ENCODE measurements at regions not wholly inside any gene's neighbourhood (a gene's known extent, or its start where the extent isn't known, plus 50 kb on each side); places are given as distances from the start of the nearest gene placed in this dataset.

- peaks cover 0 to 3% of the 10 kb centered on the region in 2 experiments for H3K9me3 ChIP-seq (ENCODE audit: control insufficient read depth in 1 of 2, insufficient read depth in 1 of 2, low read length in 2 of 2)
- no peaks in the 10 kb centered on the region for H3K36me3 ChIP-seq (ENCODE audit: insufficient read depth, low read length)
- Mint-ChIP-seq H3K27ac (no peak overlapping the region), H3K9me3 (peaks cover 18% of the 10 kb centered on the region), H3K27me3 (no peaks in the 10 kb centered on the region), H3K4me1 (ENCODE audit: low read depth) (no peaks in the 10 kb centered on the region), H3K36me3 (ENCODE audit: low read depth) (no peaks in the 10 kb centered on the region), H3K4me3 (no peak overlapping the region)
- ChIA-PET CTCF (no interaction called here), POLR2A (no interaction called here)
- H3K4me1 ChIP-seq (ENCODE audit: insufficient read depth, low read length), result no peaks in the 10 kb centered on the region
- no peak overlapping the region for H3K4me3 ChIP-seq (ENCODE audit: low read length)
- no peaks in the 10 kb centered on the region for H3K27me3 ChIP-seq (ENCODE audit: control insufficient read depth in 1 of 2, insufficient read depth in 2 of 2, low read length in 2 of 2)
- no peak for DNase-seq
- ATAC-seq (ENCODE audit: poor library complexity), result no peak
- intact Hi-C loops (cut with DNase I, micrococcal nuclease), result no loop called here
- H3K27ac ChIP-seq (ENCODE audit: low read depth in 1 of 2, low read length in 2 of 2), result no peak overlapping the region
- no peak for TF ChIP-seq CTCF (IDR thresholded peaks at IDR 0.05)
Observed at GRCh38 chr5:29238115-29238514, 1955.4 kb upstream of the CDH6 start.

DNA sequence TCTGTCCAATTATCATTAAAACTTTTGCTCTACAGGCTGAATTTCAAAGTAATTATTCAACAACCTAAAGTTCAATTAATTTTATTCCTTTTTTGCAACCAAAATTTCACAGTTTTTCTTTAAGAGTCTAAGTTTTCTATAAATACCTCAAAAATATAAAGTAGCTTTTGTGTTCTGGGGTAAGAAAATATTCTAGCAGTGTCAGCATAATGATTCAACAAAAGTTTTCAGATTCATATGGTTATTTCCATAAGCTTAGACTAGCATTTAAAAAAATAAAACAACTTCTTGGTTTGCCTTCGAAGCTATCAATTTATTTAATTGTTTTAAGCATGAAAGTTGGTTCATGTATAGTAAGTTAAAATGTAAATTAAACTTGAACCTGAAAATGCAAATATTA lies 1962.3 kb upstream of the CDH6 start:
- POLR2A ChIA-PET, result no interaction called here
- intact Hi-C loops (cut with DNase I, micrococcal nuclease), result no loop called here
- no peak for TF ChIP-seq CTCF (IDR thresholded peaks at IDR 0.05)
- Histone ChIP-seq H3K4me3 (ENCODE audit: low read length) (no peak overlapping the region), H3K27ac (ENCODE audit: low read depth in 1 of 2, low read length in 2 of 2) (no peak overlapping the region), H3K4me1 (ENCODE audit: insufficient read depth, low read length) (no peaks in the 10 kb centered on the region), H3K27me3 (ENCODE audit: control insufficient read depth in 1 of 2, insufficient read depth in 2 of 2, low read length in 2 of 2) (no peaks in the 10 kb centered on the region), H3K36me3 (ENCODE audit: insufficient read depth, low read length) (no peaks in the 10 kb centered on the region), H3K9me3 (ENCODE audit: control insufficient read depth in 1 of 2, insufficient read depth in 1 of 2, low read length in 2 of 2) (no peaks in the 10 kb centered on the region)
- Mint-ChIP-seq H3K27ac (no peak overlapping the region), H3K4me1 (ENCODE audit: low read depth) (no peaks in the 10 kb centered on the region), H3K4me3 (no peak overlapping the region), H3K9me3 (peaks cover 6% of the 10 kb centered on the region), H3K36me3 (ENCODE audit: low read depth) (no peaks in the 10 kb centered on the region), H3K27me3 (no peaks in the 10 kb centered on the region)
- CTCF ChIA-PET, result no interaction called here
- ATAC-seq (ENCODE audit: poor library complexity) (no peak), DNase-seq (no peak)

DNA sequence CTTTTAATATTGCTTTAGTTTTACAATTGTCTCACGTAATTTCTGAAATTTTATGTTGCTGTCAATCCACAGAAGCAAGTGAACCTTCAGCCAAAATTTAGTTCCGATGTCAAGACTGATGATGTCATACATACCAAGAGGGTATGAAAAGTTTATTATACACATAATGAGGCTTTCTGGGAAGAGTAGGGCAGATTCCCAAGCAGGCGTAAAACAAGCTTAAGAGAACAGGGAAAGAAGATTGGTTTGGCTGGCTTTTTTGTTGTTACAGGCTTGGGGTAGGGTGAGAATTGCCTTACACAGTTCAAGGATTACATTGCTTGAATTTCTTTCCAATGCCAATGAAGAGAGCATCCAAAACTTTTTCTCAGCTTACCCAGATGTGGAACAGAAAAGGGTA lies 1962.9 kb upstream of the CDH6 start:
- no peak overlapping the region for H3K4me3 Mint-ChIP-seq
- ChIA-PET POLR2A (no interaction called here), CTCF (no interaction called here)
- Histone ChIP-seq H3K27me3 (ENCODE audit: control insufficient read depth in 1 of 2, insufficient read depth in 2 of 2, low read length in 2 of 2) (no peaks in the 10 kb centered on the region), H3K9me3 (ENCODE audit: control insufficient read depth in 1 of 2, insufficient read depth in 1 of 2, low read length in 2 of 2) (no peaks in the 10 kb centered on the region), H3K4me1 (ENCODE audit: insufficient read depth, low read length) (no peaks in the 10 kb centered on the region), H3K4me3 (ENCODE audit: low read length) (no peak overlapping the region), H3K36me3 (ENCODE audit: insufficient read depth, low read length) (no peaks in the 10 kb centered on the region), H3K27ac (ENCODE audit: low read depth in 1 of 2, low read length in 2 of 2) (no peak overlapping the region)
- peaks cover 6% of the 10 kb centered on the region for H3K9me3 Mint-ChIP-seq
- intact Hi-C loops (cut with DNase I, micrococcal nuclease), result no loop called here
- H3K4me1 Mint-ChIP-seq (ENCODE audit: low read depth), result no peaks in the 10 kb centered on the region
- no peak for TF ChIP-seq CTCF (IDR thresholded peaks at IDR 0.05)
- H3K27me3 Mint-ChIP-seq, result no peaks in the 10 kb centered on the region
- no peak for DNase-seq
- no peak overlapping the region for H3K27ac Mint-ChIP-seq
- ATAC-seq (ENCODE audit: poor library complexity), result no peak
- no peaks in the 10 kb centered on the region for H3K36me3 Mint-ChIP-seq (ENCODE audit: low read depth)

All from CD4-positive, alpha-beta T cell (primary cell).